Gastroesophageal sphincter (tissue), 3 donors: ENCODE measurements at regions not wholly inside any gene's neighbourhood (a gene's known extent, or its start where the extent isn't known, plus 50 kb on each side); places are given as distances from the start of the nearest gene placed in this dataset.

Experiments used
- CTCF ChIP-seq, 4 experiments: fragments of 200-600 bp in 2 of 4; fragments of 450-650 bp in 2 of 4; sonication (generic) in 1 of 4; IDR thresholded peaks; one replicate each; pipeline ENCODE4 v1.5.1; 2017 to 2019; ENCODE audit warnings: antibody characterized with exemption in 4 of 4, mild to moderate bottlenecking in 2 of 4, moderate library complexity in 2 of 4
- EP300 ChIP-seq: sonication (generic); formaldehyde crosslinking; IDR thresholded peaks from one replicate; pipeline ENCODE4 v1.6.1; 2017; ENCODE audit warnings: antibody characterized with exemption, mild to moderate bottlenecking
- POLR2A ChIP-seq, 2 donors: fragments of 450-650 bp; IDR thresholded peaks; one replicate each; pipeline ENCODE4 v1.6.1; 2017; ENCODE audit warnings: antibody characterized with exemption in 2 of 2, mild to moderate bottlenecking in 2 of 2, moderate library complexity in 1 of 2
- POLR2AphosphoS5 ChIP-seq: sonication (generic); formaldehyde crosslinking; IDR thresholded peaks from one replicate; pipeline ENCODE4 v1.6.1; 2017; ENCODE audit warnings: antibody characterized with exemption

- TF ChIP-seq CTCF (IDR thresholded peaks at IDR 0.05) = no peak
- no peak for TF ChIP-seq POLR2A (IDR thresholded peaks at IDR 0.05)
- TF ChIP-seq EP300 = no peak
- TF ChIP-seq POLR2AphosphoS5 = no peak
Observed at GRCh38 chr15:29573197-29573838, 248.9 kb downstream of the TJP1 start.
